ENCODE measurements at regions not wholly inside any gene's neighbourhood (a gene's known extent, or its start where the extent isn't known, plus 50 kb on each side); places are given as distances from the start of the nearest gene placed in this dataset.

DNA sequence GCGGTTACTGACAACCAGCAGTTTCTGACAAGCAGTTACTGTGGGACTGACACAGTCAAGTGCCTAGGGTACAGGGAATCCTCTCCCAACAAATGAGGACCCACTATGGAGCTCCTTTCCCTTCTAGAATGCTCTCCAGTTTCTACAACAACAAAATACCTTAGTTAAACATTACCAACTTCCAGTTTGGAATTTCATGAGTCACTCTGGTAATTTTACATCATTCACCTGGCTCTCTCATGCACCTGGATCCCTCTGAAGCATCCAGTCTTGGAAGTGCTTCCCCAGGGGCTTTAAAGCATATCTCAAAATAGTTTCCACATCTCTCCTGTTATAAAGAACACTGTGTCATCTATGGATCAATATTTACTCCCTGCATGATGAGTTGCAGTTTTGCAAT is 286.7 kb upstream of the SPTLC3 start:
- TF ChIP-seq, protein P1, sequence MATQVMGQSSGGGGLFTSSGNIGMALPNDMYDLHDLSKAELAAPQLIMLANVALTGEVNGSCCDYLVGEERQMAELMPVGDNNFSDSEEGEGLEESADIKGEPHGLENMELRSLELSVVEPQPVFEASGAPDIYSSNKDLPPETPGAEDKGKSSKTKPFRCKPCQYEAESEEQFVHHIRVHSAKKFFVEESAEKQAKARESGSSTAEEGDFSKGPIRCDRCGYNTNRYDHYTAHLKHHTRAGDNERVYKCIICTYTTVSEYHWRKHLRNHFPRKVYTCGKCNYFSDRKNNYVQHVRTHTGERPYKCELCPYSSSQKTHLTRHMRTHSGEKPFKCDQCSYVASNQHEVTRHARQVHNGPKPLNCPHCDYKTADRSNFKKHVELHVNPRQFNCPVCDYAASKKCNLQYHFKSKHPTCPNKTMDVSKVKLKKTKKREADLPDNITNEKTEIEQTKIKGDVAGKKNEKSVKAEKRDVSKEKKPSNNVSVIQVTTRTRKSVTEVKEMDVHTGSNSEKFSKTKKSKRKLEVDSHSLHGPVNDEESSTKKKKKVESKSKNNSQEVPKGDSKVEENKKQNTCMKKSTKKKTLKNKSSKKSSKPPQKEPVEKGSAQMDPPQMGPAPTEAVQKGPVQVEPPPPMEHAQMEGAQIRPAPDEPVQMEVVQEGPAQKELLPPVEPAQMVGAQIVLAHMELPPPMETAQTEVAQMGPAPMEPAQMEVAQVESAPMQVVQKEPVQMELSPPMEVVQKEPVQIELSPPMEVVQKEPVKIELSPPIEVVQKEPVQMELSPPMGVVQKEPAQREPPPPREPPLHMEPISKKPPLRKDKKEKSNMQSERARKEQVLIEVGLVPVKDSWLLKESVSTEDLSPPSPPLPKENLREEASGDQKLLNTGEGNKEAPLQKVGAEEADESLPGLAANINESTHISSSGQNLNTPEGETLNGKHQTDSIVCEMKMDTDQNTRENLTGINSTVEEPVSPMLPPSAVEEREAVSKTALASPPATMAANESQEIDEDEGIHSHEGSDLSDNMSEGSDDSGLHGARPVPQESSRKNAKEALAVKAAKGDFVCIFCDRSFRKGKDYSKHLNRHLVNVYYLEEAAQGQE (IDR thresholded peaks at IDR 0.05; ENCODE audit: low read depth), result no peak
- TF ChIP-seq TEAD4 (IDR thresholded peaks at IDR 0.05) (no peak), EP300 (IDR thresholded peaks at IDR 0.05; ENCODE audit: borderline replicate concordance) (no peak), CEBPB (IDR thresholded peaks at IDR 0.05) (no peak), TCF12 (IDR thresholded peaks at IDR 0.05; ENCODE audit: low read depth) (no peak), FOXM1 (IDR thresholded peaks at IDR 0.05; ENCODE audit: borderline replicate concordance, low read depth) (no peak), CREB1 (IDR thresholded peaks at IDR 0.05; ENCODE audit: low read depth) (no peak)
- TF ChIP-seq, protein P2, sequence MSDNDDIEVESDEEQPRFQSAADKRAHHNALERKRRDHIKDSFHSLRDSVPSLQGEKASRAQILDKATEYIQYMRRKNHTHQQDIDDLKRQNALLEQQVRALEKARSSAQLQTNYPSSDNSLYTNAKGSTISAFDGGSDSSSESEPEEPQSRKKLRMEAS (IDR thresholded peaks at IDR 0.05), result no peak

Measured in Ishikawa (cell line).